SK-N-SH treated with all-trans-retinoic acid at 6 μM for 48 hours (cell line): ENCODE measurements at regions not wholly inside any gene's neighbourhood (a gene's known extent, or its start where the extent isn't known, plus 50 kb on each side); places are given as distances from the start of the nearest gene placed in this dataset.

Experiments
- ATAC-seq: fragments of 200-7000 bp; cut with Tn5 transposase; 3 replicates; pipeline ENCODE4 v1.9.1; 2020; ENCODE audit warnings: mild to moderate bottlenecking, moderate library complexity
- ARNTL ChIP-seq: fragments of 450-650 bp; formaldehyde crosslinking; IDR thresholded peaks from 2 replicates; pipeline ENCODE4 v1.5.0; 2020; ENCODE audit warnings: low read depth, mild to moderate bottlenecking, moderate library complexity, borderline replicate concordance
- CSDC2 ChIP-seq: fragments of 250-450 bp; sonication (Bioruptor Pico); IDR thresholded peaks from 2 replicates; pipeline ENCODE4 v1.5.0; 2020; ENCODE audit warnings: mild to moderate bottlenecking, moderate library complexity
- ESRRG ChIP-seq: fragments of 250-450 bp; sonication (Bioruptor Pico); IDR thresholded peaks from 2 replicates; pipeline ENCODE4 v1.6.1; 2021; ENCODE audit warnings: mild to moderate bottlenecking
- GLIS3 ChIP-seq: fragments of 250-450 bp; sonication (Bioruptor Pico); IDR thresholded peaks from 2 replicates; pipeline ENCODE4 v1.5.0; 2020; ENCODE audit warnings: mild to moderate bottlenecking, moderate library complexity
- ISL1 ChIP-seq: fragments of 250-450 bp; sonication (Bioruptor Pico); IDR thresholded peaks from 2 replicates; pipeline ENCODE4 v2.1.2; 2022; ENCODE audit warnings: mild to moderate bottlenecking, moderate library complexity
- OSR1 ChIP-seq: fragments of 250-450 bp; sonication (Bioruptor Pico); IDR thresholded peaks from 2 replicates; pipeline ENCODE4 v1.8.0; 2022; ENCODE audit warnings: moderate library complexity, mild to moderate bottlenecking, inconsistent platforms
- RARB ChIP-seq: fragments of 250-450 bp; sonication (Bioruptor Pico); IDR thresholded peaks from 2 replicates; pipeline ENCODE4 v1.8.0; 2021; ENCODE audit warnings: mild to moderate bottlenecking, moderate library complexity
- SNAI2 ChIP-seq: fragments of 250-450 bp; sonication (Bioruptor Pico); IDR thresholded peaks from 2 replicates; pipeline ENCODE4 v1.5.0; 2020; ENCODE audit warnings: mild to moderate bottlenecking, moderate library complexity
- TCF4 ChIP-seq: fragments of 250-450 bp; sonication (Bioruptor Pico); IDR thresholded peaks from 2 replicates; pipeline ENCODE4 v1.8.0; 2021; ENCODE audit warnings: mild to moderate bottlenecking, moderate library complexity, borderline replicate concordance
- ZFP30 ChIP-seq: fragments of 450-650 bp; formaldehyde crosslinking; IDR thresholded peaks from 2 replicates; pipeline ENCODE4 v1.5.0; 2022; ENCODE audit warnings: mild to moderate bottlenecking, moderate library complexity
- ZNF565 ChIP-seq: fragments of 450-650 bp; formaldehyde crosslinking; conservative IDR thresholded peaks from 2 replicates; pipeline ENCODE4 v1.5.0; 2020; ENCODE audit warnings: low read depth, mild to moderate bottlenecking, moderate library complexity
- ZNF8 ChIP-seq: fragments of 450-650 bp; formaldehyde crosslinking; IDR thresholded peaks from 2 replicates; pipeline ENCODE4 v1.5.0; 2020; ENCODE audit warnings: mild to moderate bottlenecking, moderate library complexity
- TF ChIP-seq, protein P1 (sequence below): fragments of 250-450 bp; sonication (Bioruptor Pico); IDR thresholded peaks from 2 replicates; pipeline ENCODE4 v1.5.1; 2021; ENCODE audit warnings: mild to moderate bottlenecking, moderate library complexity
- TF ChIP-seq, protein P2 (sequence below): fragments of 250-450 bp; sonication (Bioruptor Pico); IDR thresholded peaks from 2 replicates; pipeline ENCODE4 v1.8.0; 2021; ENCODE audit warnings: low read depth, mild to moderate bottlenecking, moderate library complexity, borderline replicate concordance
- TF ChIP-seq, protein P3 (sequence below): fragments of 250-450 bp; sonication (Bioruptor Pico); IDR thresholded peaks from 2 replicates; pipeline ENCODE4 v1.8.0; 2020; ENCODE audit warnings: mild to moderate bottlenecking, moderate library complexity, borderline replicate concordance
- TF ChIP-seq, protein P4 (sequence below): fragments of 250-450 bp; sonication (Bioruptor Pico); IDR thresholded peaks from 2 replicates; pipeline ENCODE4 v1.5.1; 2020; ENCODE audit warnings: low read depth, mild to moderate bottlenecking, moderate library complexity

DNA sequence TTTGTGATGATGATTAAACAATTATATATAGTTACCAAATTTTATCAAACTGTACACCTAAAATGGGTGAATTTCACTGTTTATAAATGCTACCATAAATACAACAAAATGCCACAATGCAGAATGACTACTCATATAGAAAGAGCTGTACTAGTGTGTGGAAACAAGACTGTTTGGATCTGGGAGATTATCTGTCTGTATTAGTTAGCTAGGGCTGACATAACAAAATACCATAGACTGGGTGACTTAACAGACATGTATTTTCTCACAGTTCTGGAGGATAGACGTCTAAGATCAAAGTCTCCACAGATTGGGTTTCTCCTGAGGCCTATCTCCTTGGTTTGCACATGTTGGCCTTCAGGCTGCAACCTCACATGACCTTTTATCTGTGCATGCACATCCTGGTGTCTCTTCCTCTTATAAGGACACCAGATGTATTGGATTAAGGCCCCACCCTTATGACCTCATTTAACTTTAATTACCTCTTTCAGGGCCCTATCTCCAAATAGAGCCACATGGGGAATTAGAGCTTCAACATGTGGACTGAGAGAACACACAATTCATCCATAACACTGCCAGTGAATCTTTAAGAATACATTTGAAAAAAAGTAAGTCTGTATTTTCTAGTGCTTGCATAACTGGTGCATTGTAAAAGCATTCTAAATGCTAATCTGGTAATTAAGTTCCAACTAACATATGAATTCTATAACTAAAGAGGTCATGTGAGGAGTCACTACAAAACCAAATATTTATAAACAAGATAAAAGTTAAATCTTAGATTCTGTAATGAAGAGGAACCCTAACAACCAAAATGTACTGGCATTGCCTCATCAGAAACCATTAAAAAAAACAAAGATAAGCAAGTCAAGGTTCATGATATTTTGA lies 699.6 kb downstream of the NYAP2 start:
- TF ChIP-seq, protein P1, sequence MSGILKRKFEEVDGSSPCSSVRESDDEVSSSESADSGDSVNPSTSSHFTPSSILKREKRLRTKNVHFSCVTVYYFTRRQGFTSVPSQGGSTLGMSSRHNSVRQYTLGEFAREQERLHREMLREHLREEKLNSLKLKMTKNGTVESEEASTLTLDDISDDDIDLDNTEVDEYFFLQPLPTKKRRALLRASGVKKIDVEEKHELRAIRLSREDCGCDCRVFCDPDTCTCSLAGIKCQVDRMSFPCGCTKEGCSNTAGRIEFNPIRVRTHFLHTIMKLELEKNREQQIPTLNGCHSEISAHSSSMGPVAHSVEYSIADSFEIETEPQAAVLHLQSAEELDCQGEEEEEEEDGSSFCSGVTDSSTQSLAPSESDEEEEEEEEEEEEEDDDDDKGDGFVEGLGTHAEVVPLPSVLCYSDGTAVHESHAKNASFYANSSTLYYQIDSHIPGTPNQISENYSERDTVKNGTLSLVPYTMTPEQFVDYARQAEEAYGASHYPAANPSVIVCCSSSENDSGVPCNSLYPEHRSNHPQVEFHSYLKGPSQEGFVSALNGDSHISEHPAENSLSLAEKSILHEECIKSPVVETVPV (CRISPR knock-in tag) = no peak
- TF ChIP-seq, protein P2, sequence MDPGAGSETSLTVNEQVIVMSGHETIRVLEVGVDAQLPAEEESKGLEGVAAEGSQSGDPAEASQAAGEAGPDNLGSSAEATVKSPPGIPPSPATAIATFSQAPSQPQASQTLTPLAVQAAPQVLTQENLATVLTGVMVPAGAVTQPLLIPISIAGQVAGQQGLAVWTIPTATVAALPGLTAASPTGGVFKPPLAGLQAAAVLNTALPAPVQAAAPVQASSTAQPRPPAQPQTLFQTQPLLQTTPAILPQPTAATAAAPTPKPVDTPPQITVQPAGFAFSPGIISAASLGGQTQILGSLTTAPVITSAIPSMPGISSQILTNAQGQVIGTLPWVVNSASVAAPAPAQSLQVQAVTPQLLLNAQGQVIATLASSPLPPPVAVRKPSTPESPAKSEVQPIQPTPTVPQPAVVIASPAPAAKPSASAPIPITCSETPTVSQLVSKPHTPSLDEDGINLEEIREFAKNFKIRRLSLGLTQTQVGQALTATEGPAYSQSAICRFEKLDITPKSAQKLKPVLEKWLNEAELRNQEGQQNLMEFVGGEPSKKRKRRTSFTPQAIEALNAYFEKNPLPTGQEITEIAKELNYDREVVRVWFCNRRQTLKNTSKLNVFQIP (CRISPR knock-in tag) = no peak
- TF ChIP-seq ISL1 (CRISPR knock-in tag) = no peak
- no peak for TF ChIP-seq SNAI2 (CRISPR knock-in tag)
- no peak for TF ChIP-seq ZFP30
- no peak for TF ChIP-seq GLIS3 (CRISPR knock-in tag)
- TF ChIP-seq, protein P3, sequence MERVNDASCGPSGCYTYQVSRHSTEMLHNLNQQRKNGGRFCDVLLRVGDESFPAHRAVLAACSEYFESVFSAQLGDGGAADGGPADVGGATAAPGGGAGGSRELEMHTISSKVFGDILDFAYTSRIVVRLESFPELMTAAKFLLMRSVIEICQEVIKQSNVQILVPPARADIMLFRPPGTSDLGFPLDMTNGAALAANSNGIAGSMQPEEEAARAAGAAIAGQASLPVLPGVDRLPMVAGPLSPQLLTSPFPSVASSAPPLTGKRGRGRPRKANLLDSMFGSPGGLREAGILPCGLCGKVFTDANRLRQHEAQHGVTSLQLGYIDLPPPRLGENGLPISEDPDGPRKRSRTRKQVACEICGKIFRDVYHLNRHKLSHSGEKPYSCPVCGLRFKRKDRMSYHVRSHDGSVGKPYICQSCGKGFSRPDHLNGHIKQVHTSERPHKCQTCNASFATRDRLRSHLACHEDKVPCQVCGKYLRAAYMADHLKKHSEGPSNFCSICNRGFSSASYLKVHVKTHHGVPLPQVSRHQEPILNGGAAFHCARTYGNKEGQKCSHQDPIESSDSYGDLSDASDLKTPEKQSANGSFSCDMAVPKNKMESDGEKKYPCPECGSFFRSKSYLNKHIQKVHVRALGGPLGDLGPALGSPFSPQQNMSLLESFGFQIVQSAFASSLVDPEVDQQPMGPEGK (CRISPR knock-in tag) = no peak
- TF ChIP-seq ZNF8 (CRISPR knock-in tag) = no peak
- no peak for TF ChIP-seq ESRRG (CRISPR knock-in tag)
- no peak for ATAC-seq

DNA sequence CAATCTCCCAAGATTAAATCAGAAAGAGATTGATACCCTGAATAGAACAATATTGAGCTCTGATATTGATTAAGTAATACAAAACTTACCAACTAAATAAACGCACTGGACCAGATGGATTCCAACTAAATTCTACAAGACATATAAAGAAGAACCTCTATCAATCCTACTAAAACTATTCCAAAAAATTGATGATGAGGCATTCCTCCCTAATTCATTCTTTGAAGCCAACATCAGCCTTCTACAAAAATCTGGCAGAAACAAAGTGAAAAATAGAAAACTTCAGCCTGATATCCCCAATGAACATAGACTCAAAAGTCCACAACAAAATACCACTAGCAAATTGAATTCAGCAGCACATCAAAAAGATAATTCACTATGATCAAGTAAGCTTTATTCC lies 695.5 kb downstream of the NYAP2 start:
- TF ChIP-seq ESRRG (CRISPR knock-in tag) (no peak), ZNF565 (CRISPR knock-in tag) (no peak), ZNF8 (CRISPR knock-in tag) (no peak), ZFP30 (no peak), RARB (CRISPR knock-in tag) (no peak), OSR1 (CRISPR knock-in tag) (no peak), GLIS3 (CRISPR knock-in tag) (no peak), TCF4 (CRISPR knock-in tag) (no peak), CSDC2 (no peak), ARNTL (no peak)
- TF ChIP-seq, protein P4, sequence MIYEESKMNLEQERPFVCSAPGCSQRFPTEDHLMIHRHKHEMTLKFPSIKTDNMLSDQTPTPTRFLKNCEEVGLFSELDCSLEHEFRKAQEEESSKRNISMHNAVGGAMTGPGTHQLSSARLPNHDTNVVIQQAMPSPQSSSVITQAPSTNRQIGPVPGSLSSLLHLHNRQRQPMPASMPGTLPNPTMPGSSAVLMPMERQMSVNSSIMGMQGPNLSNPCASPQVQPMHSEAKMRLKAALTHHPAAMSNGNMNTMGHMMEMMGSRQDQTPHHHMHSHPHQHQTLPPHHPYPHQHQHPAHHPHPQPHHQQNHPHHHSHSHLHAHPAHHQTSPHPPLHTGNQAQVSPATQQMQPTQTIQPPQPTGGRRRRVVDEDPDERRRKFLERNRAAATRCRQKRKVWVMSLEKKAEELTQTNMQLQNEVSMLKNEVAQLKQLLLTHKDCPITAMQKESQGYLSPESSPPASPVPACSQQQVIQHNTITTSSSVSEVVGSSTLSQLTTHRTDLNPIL (CRISPR knock-in tag) = no peak
- TF ChIP-seq, protein P2 (CRISPR knock-in tag) = no peak
- TF ChIP-seq, protein P3 (CRISPR knock-in tag) = no peak
- TF ChIP-seq, protein P1 (CRISPR knock-in tag) = no peak
- no peak for ATAC-seq
